Stimulated activated CD4-positive, alpha-beta T cell treated with anti-CD3 and anti-CD28 coated beads, Interleukin-15, amount 100 ng/mL, for 48 hours (primary cell): ENCODE measurements at regions not wholly inside any gene's neighbourhood (a gene's known extent, or its start where the extent isn't known, plus 50 kb on each side); places are given as distances from the start of the nearest gene placed in this dataset.
"Not testable (repeated sequence)": the region's sequence is repeated elsewhere in the genome, so short reads cannot be mapped to it uniquely, and the experiment has no call there.

Source experiments
- DNase-seq, 2 donors: peaks; one replicate each; pipeline ENCODE4 v3.0.0-alpha.2; 2020; ENCODE audit warnings: low read depth in 2 of 2

DNA sequence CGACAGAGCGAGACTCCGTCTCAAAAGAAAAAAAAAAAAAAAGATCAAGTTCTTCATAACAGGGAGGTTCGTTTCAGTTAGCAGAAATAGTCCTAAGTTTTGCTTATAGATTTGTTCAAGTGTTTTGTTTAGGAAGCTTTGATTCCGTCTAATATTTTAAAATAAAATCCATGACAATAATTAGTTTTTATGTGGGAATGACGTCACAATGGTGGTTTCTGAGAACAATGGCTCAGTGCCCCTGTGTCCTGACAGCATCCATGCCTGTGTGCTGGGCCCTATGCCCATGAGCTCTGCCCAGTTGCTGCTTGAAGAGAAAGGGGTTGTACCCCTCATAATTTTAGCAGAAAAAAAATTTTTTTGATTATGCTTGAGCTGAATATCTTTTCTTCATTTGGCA lies 134.0 kb downstream of the SST start:
- DNase-seq, result no peak

GRCh38 chr3:187533797-187534196 lies 136.4 kb downstream of the SST start:
- no peak for DNase-seq

- DNase-seq, result no peak
These were observed 138.4 kb downstream of the SST start for GRCh38 chr3:187531831-187532230.

DNA sequence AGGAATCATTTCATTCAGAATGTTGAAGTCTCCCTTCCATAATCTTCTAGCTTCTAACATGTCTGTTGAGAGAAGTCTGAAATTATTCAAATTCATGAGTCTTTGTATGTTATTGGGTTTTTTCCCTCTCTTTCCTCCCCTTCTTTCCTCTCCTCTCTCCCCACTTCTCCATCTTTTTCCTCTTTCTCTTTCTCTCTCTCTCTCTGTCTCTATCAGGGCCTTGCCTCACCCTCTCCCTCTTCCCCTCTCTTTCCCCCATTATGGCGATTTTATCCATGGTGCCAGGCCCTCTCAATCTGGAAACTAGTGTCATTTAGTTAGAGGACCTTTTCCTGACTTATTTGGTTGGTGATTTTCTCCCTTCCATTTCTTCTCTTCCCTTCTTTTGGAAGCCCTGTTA lies 147.3 kb downstream of the SST start:
- DNase-seq, result no peak

GRCh38 chr3:187522293-187522692 lies 147.9 kb downstream of the SST start:
- DNase-seq, result no peak

DNA sequence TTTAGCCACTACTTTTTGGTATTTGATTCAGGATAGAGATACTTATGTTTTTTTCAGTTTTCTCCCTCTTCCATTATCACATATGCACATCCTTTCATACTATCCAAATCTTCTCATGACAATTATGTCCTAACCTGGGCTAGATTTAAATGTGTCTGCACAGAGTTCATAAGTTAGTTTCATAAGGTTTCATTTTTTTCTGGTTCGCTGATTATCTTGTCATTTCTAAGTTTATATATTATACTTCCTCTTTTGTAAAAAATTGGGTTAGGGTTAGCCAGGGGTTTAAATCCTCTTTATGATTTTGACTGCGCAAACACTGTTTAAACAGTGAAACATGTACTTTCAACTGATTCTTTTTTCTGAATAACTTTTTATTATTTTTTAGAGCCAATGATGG lies 148.6 kb downstream of the SST start:
- no peak for DNase-seq

- no peak for DNase-seq
These were observed 149.9 kb downstream of the SST start for GRCh38 chr3:187520027-187520945.

GRCh38 chr3:187519428-187519890 lies 150.7 kb downstream of the SST start:
- DNase-seq, result no peak

GRCh38 chr3:187518616-187519015 lies 150.4 kb downstream of the RTP4 start:
- no peak for DNase-seq

DNA sequence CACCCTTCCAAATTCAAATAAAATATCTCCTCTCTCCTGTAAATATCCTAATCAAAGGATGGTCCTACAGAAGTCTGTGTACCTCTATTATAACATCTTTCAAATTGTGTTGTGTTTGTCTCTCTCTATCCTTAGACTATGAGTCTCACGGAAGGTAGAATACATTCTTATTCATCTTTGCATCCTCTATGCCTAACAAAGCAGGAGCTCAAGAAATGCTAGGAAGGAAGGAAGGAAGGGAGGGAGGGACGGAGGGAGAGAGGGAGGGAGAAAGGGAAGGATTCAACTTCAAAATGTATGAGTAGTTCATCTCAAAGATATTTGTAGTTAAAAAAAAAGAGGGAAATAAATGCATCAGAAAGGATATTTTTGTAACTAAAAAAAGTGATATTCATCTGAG lies 150.0 kb downstream of the RTP4 start:
- DNase-seq, result no peak

GRCh38 chr3:187516446-187517185 lies 148.4 kb downstream of the RTP4 start:
- no peak for DNase-seq

GRCh38 chr3:187507905-187508304 lies 139.7 kb downstream of the RTP4 start:
- no peak for DNase-seq

DNA sequence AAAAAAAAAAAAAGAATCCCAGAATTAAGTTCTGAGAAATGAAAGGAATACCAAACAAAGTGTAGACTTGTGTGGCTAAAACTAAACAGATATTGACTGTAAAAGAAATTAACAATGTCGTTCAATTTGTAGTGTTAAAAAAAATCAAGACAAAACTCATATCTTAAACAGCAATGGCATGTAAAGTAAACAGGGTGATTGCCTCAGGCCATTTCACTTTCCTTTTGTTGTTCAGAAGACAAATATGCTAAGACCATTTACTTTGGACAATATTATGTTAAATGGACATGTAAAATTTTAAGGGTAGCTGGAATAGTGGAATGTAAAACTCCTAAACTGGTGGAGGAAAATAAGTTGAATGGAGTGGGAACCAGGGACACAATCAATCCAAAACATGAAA lies 139.1 kb downstream of the RTP4 start:
- no peak for DNase-seq

DNA sequence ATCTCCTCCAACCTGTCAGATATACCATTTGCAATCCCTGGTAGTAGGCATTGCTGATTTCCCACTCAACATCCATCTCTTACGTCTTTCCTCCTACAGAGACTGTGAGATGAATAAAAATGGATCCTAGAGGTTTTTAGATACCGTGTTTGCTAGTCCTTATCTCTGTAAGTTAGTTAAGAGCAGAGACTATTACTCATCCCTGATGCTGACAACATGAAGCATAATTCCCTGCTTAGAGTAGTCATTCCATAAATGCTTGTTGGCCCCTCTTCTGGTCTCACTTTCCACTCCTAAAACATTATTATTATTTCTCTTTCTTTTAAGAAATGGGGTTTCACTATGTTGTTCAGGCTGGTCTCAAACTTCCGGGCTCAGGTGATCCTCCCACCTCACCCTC lies 136.2 kb downstream of the RTP4 start:
- no peak for DNase-seq

DNA sequence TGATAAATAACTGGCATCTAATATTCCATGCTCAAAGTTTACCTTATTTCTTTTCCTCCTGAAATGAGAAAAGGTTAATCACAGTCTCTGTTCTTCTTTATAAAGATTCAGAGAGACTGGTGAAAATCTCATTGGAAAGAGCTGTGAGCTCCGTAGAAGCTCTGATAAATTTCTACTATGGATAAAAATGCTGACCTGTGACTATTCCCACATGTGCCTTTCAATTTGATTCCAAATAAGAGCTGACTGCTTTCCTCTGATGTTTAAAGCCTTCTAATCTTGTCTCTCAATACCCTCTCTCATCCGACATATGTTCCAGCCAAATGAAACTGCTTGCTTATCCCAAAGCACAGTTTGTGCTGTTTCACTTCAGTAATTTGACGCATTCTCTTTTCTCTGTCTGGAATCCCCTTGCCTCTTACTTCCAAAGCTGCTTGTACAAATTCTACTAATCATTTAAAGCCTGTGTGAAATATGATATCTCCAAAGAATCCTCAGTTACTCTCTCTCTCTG lies 130.1 kb downstream of the RTP4 start:
- no peak for DNase-seq

DNA sequence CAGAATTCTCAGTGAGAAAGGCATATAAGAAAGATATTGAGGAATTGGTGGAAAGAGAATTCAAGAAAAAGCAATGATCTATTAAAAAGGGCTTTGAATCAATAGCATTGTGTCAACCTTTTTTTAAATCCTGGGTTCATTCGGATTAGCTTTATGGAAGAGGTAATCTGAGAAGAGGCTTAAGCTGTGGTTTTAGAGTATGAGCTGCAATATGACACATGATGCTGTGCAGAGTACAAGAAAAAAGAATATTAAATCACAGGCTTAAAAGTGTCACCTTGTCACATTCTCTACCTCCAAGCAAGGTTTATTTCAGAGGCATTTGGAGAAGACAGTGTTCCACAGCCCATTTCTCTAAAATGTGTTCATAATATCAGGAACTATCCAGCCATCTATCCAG lies 128.9 kb downstream of the RTP4 start:
- no peak for DNase-seq

- not testable (repeated sequence) for DNase-seq
These were observed 125.9 kb downstream of the RTP4 start for GRCh38 chr3:187494056-187494455.

GRCh38 chr3:187491371-187491770 lies 123.2 kb downstream of the RTP4 start:
- DNase-seq, result no peak

- DNase-seq, result no peak
These were observed 122.2 kb downstream of the RTP4 start for GRCh38 chr3:187490366-187490765.

DNA sequence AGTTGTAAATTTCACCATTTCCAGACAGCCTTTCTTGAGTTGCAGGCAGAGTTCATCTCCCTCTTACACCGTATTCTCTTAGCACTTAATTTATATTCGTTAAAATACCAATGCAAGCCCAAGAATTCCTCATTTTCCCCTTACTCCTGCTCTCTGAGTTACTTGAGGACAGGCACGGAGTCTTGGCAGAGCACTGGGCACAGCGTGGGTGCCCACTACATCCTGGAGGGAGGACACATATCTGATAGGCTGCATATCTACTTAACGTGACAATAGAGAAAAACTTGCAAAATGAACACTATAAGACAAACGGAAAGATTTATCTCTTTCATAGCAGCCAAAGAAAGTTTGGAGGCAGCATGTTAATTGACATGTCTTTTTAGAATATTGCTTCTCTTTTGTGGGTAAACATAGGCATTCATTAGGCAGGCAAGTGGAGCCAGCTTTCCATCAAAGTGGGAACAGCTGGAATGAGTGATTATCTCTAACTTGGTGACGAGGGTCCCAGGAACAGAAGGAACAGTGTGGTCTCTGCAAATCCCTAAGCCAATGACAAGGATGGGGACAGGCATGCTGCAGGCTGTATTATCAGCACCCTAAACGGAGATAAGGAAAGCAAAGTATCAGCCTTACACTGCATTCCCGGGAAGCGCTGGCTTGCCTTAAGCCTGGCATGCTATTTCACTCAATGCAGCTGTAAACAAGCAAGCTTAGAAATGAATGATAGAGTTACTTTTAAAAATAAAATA lies 116.5 kb downstream of the RTP4 start:
- no peak for DNase-seq

- DNase-seq, result no peak
These were observed 113.2 kb downstream of the RTP4 start for GRCh38 chr3:187481426-187481825.

DNA sequence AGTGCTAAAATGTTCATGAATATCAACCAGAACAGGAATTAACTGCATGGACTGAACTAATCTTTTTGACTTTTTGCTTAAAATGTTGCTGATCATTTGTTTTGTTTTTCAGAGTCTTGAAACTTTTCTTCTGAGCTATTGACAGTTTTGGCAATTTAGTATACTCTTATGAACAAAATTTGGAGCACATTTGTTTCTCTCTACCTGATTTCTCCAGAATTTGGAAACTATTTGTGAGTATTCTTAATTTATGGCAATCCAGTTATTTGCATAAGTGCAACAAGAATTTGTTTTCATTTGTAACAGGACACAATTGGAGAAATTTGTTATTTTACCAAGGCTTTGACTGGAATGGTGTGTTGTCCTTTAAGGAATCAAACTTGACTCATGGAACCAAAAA lies 107.4 kb downstream of the RTP4 start:
- not testable (repeated sequence) for DNase-seq
